Calu3 (cell line): ENCODE measurements at regions not wholly inside any gene's neighbourhood (a gene's known extent, or its start where the extent isn't known, plus 50 kb on each side); places are given as distances from the start of the nearest gene placed in this dataset.

Source experiments
- BruUV-seq: library from RNA; stranded (reverse); fragments of 400-500 nt; replicated peaks from 2 replicates; lab custom pipeline; 2021; lab: Mats Ljungman, UMichigan
- CTCF ChIA-PET: fragments of 300-600 bp; sonication (Branson Sonifier 250); formaldehyde crosslinking; loops from one replicate; lab custom pipeline; 2022; ENCODE audit warnings: antibody characterized with exemption; lab: Charles Lee
- DNase-seq: peaks from one replicate; pipeline ENCODE4 v3.0.0; 2022
- H3K27ac Mint-ChIP-seq: one replicate; pipeline ENCODE4 v1.8.0; 2022; ENCODE audit warnings: mixed read lengths; ENCODE audit not compliant: unreplicated experiment
- H3K27me3 Mint-ChIP-seq: one replicate; pipeline ENCODE4 v1.8.0; 2022; ENCODE audit warnings: mixed read lengths; ENCODE audit not compliant: unreplicated experiment
- H3K36me3 Mint-ChIP-seq: one replicate; pipeline ENCODE4 v1.8.0; 2022; ENCODE audit warnings: mild to moderate bottlenecking, moderate library complexity, mixed read lengths; ENCODE audit not compliant: insufficient read depth, unreplicated experiment
- H3K4me1 Mint-ChIP-seq: one replicate; pipeline ENCODE4 v1.8.0; 2022; ENCODE audit warnings: mild to moderate bottlenecking, low read depth, mixed read lengths; ENCODE audit not compliant: unreplicated experiment
- H3K4me3 Mint-ChIP-seq: one replicate; pipeline ENCODE4 v1.8.0; 2022; ENCODE audit warnings: mild to moderate bottlenecking, low read depth, moderate library complexity, mixed read lengths; ENCODE audit not compliant: unreplicated experiment
- H3K9me3 Mint-ChIP-seq: one replicate; pipeline ENCODE4 v1.8.0; 2022; ENCODE audit warnings: low read depth, mixed read lengths; ENCODE audit not compliant: unreplicated experiment
- CTCF ChIP-seq: fragments of 200-600 bp; IDR thresholded peaks from one replicate; pipeline ENCODE4 v1.8.0; 2022; ENCODE audit warnings: antibody characterized with exemption; ENCODE audit not compliant: unreplicated experiment
- intact Hi-C: fragments of 100-400 bp; cut with micrococcal nuclease; formaldehyde crosslinking; loops from one replicate; pipeline ENCODE4 v1.10.0; 2022; ENCODE audit not compliant: unreplicated experiment

GRCh38 chr12:70052931-70053497 lies 190.2 kb upstream of the CNOT2 start:
- BruUV-seq: no TSS peak
- DNase-seq: peak; percentile 77
- intact Hi-C loops: no loop called here
- no peaks in the 10 kb centered on the region for H3K9me3 Mint-ChIP-seq
- TF ChIP-seq CTCF: no peak
- H3K4me1 Mint-ChIP-seq: peaks cover 62% of the 10 kb centered on the region
- CTCF ChIA-PET: no interaction called here
- peak overlapping the region; percentile 1 for H3K4me3 Mint-ChIP-seq
- peaks cover 23% of the 10 kb centered on the region for H3K36me3 Mint-ChIP-seq
- H3K27me3 Mint-ChIP-seq: no peaks in the 10 kb centered on the region
- H3K27ac Mint-ChIP-seq: peak overlapping the region; percentile 83

GRCh38 chr12:70059373-70059772 lies 183.9 kb upstream of the CNOT2 start:
- H3K4me3 Mint-ChIP-seq: no peak overlapping the region
- DNase-seq: no peak
- intact Hi-C loops: no loop called here
- CTCF ChIA-PET: no interaction called here
- no TSS peak for BruUV-seq
- H3K27me3 Mint-ChIP-seq: no peaks in the 10 kb centered on the region
- peaks cover 4% of the 10 kb centered on the region for H3K4me1 Mint-ChIP-seq
- H3K27ac Mint-ChIP-seq: no peak overlapping the region
- H3K36me3 Mint-ChIP-seq: no peaks in the 10 kb centered on the region
- H3K9me3 Mint-ChIP-seq: peaks cover 3% of the 10 kb centered on the region
- TF ChIP-seq CTCF: no peak

- H3K27ac Mint-ChIP-seq: no peak overlapping the region
- BruUV-seq: no TSS peak
- no peak overlapping the region for H3K4me3 Mint-ChIP-seq
- intact Hi-C loops: no loop called here
- DNase-seq: no peak
- no peaks in the 10 kb centered on the region for H3K27me3 Mint-ChIP-seq
- CTCF ChIA-PET: no interaction called here
- H3K4me1 Mint-ChIP-seq: no peaks in the 10 kb centered on the region
- TF ChIP-seq CTCF: no peak
- H3K9me3 Mint-ChIP-seq: peaks cover 3% of the 10 kb centered on the region
- no peaks in the 10 kb centered on the region for H3K36me3 Mint-ChIP-seq
Observed at GRCh38 chr12:70060634-70061033, 182.6 kb upstream of the CNOT2 start.

GRCh38 chr12:70068743-70069142 lies 174.5 kb upstream of the CNOT2 start:
- CTCF ChIA-PET: no interaction called here
- no peaks in the 10 kb centered on the region for H3K9me3 Mint-ChIP-seq
- no peaks in the 10 kb centered on the region for H3K27me3 Mint-ChIP-seq
- H3K27ac Mint-ChIP-seq: no peak overlapping the region
- intact Hi-C loops: no loop called here
- H3K4me1 Mint-ChIP-seq: no peaks in the 10 kb centered on the region
- H3K4me3 Mint-ChIP-seq: no peak overlapping the region
- DNase-seq: no peak
- H3K36me3 Mint-ChIP-seq: no peaks in the 10 kb centered on the region
- no TSS peak for BruUV-seq
- no peak for TF ChIP-seq CTCF
